ENCODE measurements at regions not wholly inside any gene's neighbourhood (a gene's known extent, or its start where the extent isn't known, plus 50 kb on each side); places are given as distances from the start of the nearest gene placed in this dataset.

DNA sequence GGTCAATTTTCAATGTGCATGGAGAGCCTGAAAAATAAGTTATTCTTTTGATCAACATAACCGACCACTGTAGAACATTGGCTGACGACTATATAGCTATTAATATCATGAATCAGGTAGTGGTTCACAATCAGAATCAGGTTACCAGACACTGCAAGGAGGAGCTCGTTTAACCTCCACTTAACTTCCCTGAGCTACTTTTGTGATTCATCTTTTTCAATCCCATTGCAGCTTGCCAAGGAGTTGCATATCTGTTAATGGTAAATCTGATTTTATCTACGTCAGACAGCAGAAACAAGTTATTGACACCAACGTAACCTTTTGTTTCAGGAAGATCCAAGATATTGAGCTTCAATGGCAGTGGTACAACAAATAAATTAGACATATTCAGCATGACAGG lies 2263.8 kb upstream of the ACO1 start:
- Histone ChIP-seq H2AK5ac (ENCODE audit: insufficient read length, low read length) (no peak overlapping the region), H2BK120ac (ENCODE audit: low read depth, low read length, poor library complexity, severe bottlenecking) (no peak overlapping the region), H4K20me1 (ENCODE audit: control insufficient read depth, insufficient read depth, insufficient read length) (no peaks in the 10 kb centered on the region), H2BK5ac (ENCODE audit: insufficient read length, low read length) (no peak overlapping the region), H3K27ac (ENCODE audit: insufficient read length, low read depth, low read length) (no peak overlapping the region), H3K9me3 (ENCODE audit: control insufficient read depth, low read depth, low read length) (no peaks in the 10 kb centered on the region), H2BK20ac (ENCODE audit: low read depth, low read length, poor library complexity, severe bottlenecking) (no peak overlapping the region), H3K56ac (ENCODE audit: insufficient read length, low read depth, low read length) (no peak overlapping the region), H3K14ac (ENCODE audit: insufficient read depth, low read length) (no peak overlapping the region), H4K91ac (ENCODE audit: insufficient read length, low read depth, low read length) (no peak overlapping the region), H3K27me3 (ENCODE audit: insufficient read depth, low read length) (no peaks in the 10 kb centered on the region), H3K79me1 (ENCODE audit: insufficient read depth, low read depth, low read length, poor library complexity, severe bottlenecking) (no peaks in the 10 kb centered on the region), H3K4me1 (ENCODE audit: insufficient read depth, low read length) (no peaks in the 10 kb centered on the region), H3K23ac (ENCODE audit: insufficient read length, low read depth, low read length) (no peak overlapping the region), H2AFZ (ENCODE audit: low read length) (no peak overlapping the region), H3K4ac (ENCODE audit: low read depth, low read length) (no peak overlapping the region), H3K4me2 (ENCODE audit: insufficient read depth, insufficient read length, low read length) (no peak overlapping the region), H3K79me2 (ENCODE audit: insufficient read depth, low read length) (no peaks in the 10 kb centered on the region), H3K9ac (ENCODE audit: extremely low read depth, insufficient read length, low read length) (no peak overlapping the region), H4K5ac (ENCODE audit: insufficient read length, low read depth, low read length) (no peak overlapping the region), H2BK15ac (ENCODE audit: low read depth, low read length) (no peak overlapping the region), H3T11ph (ENCODE audit: low read length) (no peak overlapping the region), H4K8ac (replicated peaks; ENCODE audit: insufficient read length, low read depth, low read length) (no peak overlapping the region), H3K23me2 (ENCODE audit: insufficient read length, low read depth, low read length, poor library complexity, severe bottlenecking) (no peaks in the 10 kb centered on the region), H3K18ac (ENCODE audit: insufficient read length, low read depth, low read length) (no peak overlapping the region), H2BK12ac (ENCODE audit: insufficient read length, low read depth, low read length) (no peak overlapping the region)
- DNase-seq, result no peak
- Mint-ChIP-seq H3K4me1 (peaks cover 18 to 21% of the 10 kb centered on the region in 2 experiments), H3K9me3 (peaks cover 3 to 6% of the 10 kb centered on the region in 2 experiments; a peak in 4 of 5 replicates), H3K27ac (peak overlapping the region in 1 of 3 experiments; percentile 36; a peak in 2 of 7 replicates), H3K27me3 (ENCODE audit: low read depth) (no peaks in the 10 kb centered on the region), H3K36me3 (ENCODE audit: insufficient read depth in 1 of 3, low read depth in 3 of 3) (peaks cover 2 to 10% (median 8%) of the 10 kb centered on the region in 3 experiments; a peak in 6 of 7 replicates), H3K4me3 (no peak overlapping the region)
- TF ChIP-seq, protein P1, sequence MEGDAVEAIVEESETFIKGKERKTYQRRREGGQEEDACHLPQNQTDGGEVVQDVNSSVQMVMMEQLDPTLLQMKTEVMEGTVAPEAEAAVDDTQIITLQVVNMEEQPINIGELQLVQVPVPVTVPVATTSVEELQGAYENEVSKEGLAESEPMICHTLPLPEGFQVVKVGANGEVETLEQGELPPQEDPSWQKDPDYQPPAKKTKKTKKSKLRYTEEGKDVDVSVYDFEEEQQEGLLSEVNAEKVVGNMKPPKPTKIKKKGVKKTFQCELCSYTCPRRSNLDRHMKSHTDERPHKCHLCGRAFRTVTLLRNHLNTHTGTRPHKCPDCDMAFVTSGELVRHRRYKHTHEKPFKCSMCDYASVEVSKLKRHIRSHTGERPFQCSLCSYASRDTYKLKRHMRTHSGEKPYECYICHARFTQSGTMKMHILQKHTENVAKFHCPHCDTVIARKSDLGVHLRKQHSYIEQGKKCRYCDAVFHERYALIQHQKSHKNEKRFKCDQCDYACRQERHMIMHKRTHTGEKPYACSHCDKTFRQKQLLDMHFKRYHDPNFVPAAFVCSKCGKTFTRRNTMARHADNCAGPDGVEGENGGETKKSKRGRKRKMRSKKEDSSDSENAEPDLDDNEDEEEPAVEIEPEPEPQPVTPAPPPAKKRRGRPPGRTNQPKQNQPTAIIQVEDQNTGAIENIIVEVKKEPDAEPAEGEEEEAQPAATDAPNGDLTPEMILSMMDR (conservative IDR thresholded peaks at IDR 0.05), result no peak
- no CpG with 5 or more reads among the region's 5 CpGs for WGBS (ENCODE audit: extremely low coverage, insufficient read length, low lambda C conversion rate)

All from H9 (cell line).